C4-2B (cell line): ENCODE measurements at regions not wholly inside any gene's neighbourhood (a gene's known extent, or its start where the extent isn't known, plus 50 kb on each side); places are given as distances from the start of the nearest gene placed in this dataset.

Experiments used
- CTCF ChIP-seq: fragments of 450-650 bp; conservative IDR thresholded peaks from 2 replicates; pipeline ENCODE4 v1.5.1; 2017; ENCODE audit warnings: mild to moderate bottlenecking
- ZFX ChIP-seq: fragments of 450-650 bp; IDR thresholded peaks from 2 replicates; pipeline ENCODE4 v1.6.1; 2017

GRCh38 chr15:58296276-58296675, 135.5 kb upstream of the LIPC start:
- no peak for TF ChIP-seq CTCF
- TF ChIP-seq ZFX = no peak
